Activated T-helper 1 cell treated with Interleukin-2 at 50 U/mL for 16 hours (primary cell): ENCODE measurements at regions not wholly inside any gene's neighbourhood (a gene's known extent, or its start where the extent isn't known, plus 50 kb on each side); places are given as distances from the start of the nearest gene placed in this dataset.

ENCODE experiments used
- DNase-seq: peaks from one replicate; pipeline ENCODE4 v3.0.0-alpha.2; 2020; ENCODE audit warnings: low read depth

DNA sequence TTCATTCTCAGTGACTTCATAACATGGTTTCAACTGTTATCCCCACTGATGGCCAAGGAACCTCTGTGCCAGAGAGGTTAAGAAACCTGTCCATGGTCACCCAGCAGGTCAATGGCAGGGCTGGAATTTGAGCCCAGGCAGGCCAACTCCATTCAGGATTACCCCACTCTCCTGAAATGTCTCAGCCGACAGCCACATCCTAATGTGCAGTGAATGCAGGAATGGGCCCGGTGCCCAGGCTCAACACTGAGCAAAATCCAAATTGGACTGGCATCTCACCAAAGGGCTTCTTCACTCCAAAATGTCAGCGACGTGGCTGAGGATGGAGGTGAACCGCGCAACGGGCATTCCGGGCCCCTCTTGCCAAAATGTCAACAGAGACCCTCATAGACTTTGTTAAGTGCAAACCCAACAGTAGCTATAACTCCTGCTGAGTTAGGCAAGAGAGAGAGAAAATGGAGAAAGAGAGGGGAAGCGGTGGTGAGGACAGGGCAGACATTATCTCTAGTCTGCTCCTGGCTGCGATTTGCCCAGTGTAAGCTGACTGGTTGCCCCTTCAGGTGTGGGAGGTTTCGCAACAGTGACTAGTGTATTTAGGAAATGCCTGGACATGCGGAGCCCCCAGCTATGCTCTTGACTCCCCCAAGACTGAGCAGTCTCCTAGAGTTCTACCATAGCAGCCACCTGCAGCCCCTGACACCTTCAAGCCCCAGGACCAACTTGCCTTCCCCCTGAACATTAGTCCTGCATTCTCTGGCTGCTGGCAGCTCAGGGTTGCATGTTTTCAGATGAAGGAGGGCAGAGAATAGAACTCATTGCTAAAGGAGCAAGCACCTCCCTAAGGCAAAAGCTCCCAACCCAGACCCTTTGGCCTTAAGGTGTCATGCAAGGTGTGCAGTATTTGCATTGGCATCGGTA lies 167.7 kb downstream of the ANAPC1 start:
- no peak for DNase-seq

DNA sequence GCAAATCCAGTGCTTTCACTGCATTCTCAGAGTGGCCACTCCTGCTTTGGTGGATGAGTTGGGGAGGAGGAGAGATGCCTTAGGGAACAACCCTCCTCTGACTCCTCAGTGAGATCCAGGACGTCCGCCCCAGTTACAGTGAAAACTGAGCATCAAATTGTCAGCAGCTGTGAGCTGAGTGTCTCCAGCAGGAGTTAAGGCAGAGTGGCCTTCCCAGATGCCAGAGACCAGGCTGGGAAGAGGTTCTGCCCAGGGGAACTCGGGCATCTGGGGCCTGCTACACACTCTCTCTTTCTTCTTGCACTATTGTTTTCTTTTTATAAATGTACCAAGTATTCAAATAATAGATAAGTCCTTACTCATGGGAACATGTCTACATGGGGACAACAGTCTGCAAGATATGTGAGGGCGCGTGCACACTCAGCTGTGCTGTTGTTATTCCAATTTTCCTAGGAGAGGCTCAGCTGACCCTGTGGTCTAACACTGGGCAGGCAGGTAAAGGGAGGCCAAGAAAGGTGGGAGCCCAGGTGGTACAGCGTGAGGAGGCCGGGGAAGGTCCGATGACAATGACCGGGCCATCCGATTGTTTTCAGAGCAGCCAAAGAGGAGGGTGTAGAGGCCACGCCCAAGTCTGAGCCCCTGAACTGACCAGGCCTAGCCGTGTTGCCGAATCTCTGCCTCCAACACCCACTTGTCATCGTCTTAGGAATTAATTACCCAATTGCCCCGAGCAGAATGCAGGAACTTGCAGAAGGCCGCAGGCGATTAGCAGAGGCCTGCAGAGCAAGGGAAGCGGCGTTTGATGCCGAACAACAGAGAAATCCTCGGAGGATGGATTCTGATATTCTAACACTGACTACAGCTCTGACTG lies 166.9 kb downstream of the ANAPC1 start:
- no peak for DNase-seq
